ENCODE measurements at regions not wholly inside any gene's neighbourhood (a gene's known extent, or its start where the extent isn't known, plus 50 kb on each side); places are given as distances from the start of the nearest gene placed in this dataset.

- Histone ChIP-seq H3K79me2 (ENCODE audit: insufficient read depth, low read length) (no peaks in the 10 kb centered on the region), H3F3A (ENCODE audit: insufficient read depth, low read length) (no peaks in the 10 kb centered on the region), H3K4me3 (ENCODE audit: low read depth, low read length, poor library complexity, severe bottlenecking) (no peak overlapping the region), H3K9me2 (ENCODE audit: low read depth, low read length) (no peaks in the 10 kb centered on the region), H3K27ac (ENCODE audit: low read depth, low read length, poor library complexity, severe bottlenecking) (no peak overlapping the region), H3K4me1 (ENCODE audit: insufficient read depth, low read length, severe bottlenecking) (no peaks in the 10 kb centered on the region), H3K9me3 (ENCODE audit: low read length) (no peaks in the 10 kb centered on the region), H3K27me3 (ENCODE audit: insufficient read depth, low read length) (no peaks in the 10 kb centered on the region; the same call in 1 of the 2 replicates), H3K36me3 (ENCODE audit: insufficient read depth, low read length) (no peaks in the 10 kb centered on the region), H2AFZ (ENCODE audit: low read length) (no peak overlapping the region), H4K20me1 (ENCODE audit: insufficient read depth, low read length) (no peaks in the 10 kb centered on the region), H3K9ac (ENCODE audit: low read length) (no peak overlapping the region), H3K4me2 (ENCODE audit: low read length) (no peak overlapping the region)
- no peak for TF ChIP-seq EZH2 (IDR thresholded peaks at IDR 0.05; ENCODE audit: borderline replicate concordance, low read length)
- TF ChIP-seq CTCF (IDR thresholded peaks at IDR 0.05; ENCODE audit: low read length) = no peak
Observed at GRCh38 chr10:3277566-3277965, 105.0 kb upstream of the PITRM1 start.

DNA sequence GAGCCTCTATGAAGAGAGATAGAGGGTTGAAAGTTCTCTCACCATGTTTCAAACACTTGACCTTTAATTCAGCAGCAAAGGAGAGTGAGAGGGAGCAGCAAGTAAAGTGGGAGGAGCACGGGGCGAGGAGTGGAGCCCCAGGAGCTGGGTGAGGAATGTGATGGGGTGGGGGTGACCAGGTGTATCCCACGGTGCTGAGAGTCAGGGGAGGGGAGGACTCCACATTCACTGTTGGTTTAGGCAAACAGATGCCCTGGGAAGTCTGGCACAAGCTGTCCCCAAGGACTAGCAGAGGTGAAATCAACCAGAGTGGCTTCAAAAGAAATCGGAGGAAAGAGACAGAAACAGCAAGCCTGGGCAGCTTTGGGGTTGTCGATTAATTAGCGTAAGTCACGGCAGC is 101.8 kb upstream of the PITRM1 start:
- H3K36me3 ChIP-seq (ENCODE audit: insufficient read depth, low read length) = no peaks in the 10 kb centered on the region
- no peak overlapping the region for H3K9ac ChIP-seq (ENCODE audit: low read length)
- H3F3A ChIP-seq (ENCODE audit: insufficient read depth, low read length) = no peaks in the 10 kb centered on the region
- H3K9me2 ChIP-seq (ENCODE audit: low read depth, low read length) = no peaks in the 10 kb centered on the region
- no peak overlapping the region for H3K27ac ChIP-seq (ENCODE audit: low read depth, low read length, poor library complexity, severe bottlenecking)
- H3K4me2 ChIP-seq (ENCODE audit: low read length) = no peak overlapping the region
- H3K4me1 ChIP-seq (ENCODE audit: insufficient read depth, low read length, severe bottlenecking) = no peaks in the 10 kb centered on the region
- H3K9me3 ChIP-seq (ENCODE audit: low read length) = no peaks in the 10 kb centered on the region
- no peaks in the 10 kb centered on the region for H4K20me1 ChIP-seq (ENCODE audit: insufficient read depth, low read length)
- H2AFZ ChIP-seq (ENCODE audit: low read length) = no peak overlapping the region
- no peak for TF ChIP-seq EZH2 (IDR thresholded peaks at IDR 0.05; ENCODE audit: borderline replicate concordance, low read length)
- TF ChIP-seq CTCF (IDR thresholded peaks at IDR 0.05; ENCODE audit: low read length) = no peak
- no peaks in the 10 kb centered on the region for H3K79me2 ChIP-seq (ENCODE audit: insufficient read depth, low read length)
- H3K27me3 ChIP-seq (ENCODE audit: insufficient read depth, low read length) = no peaks in the 10 kb centered on the region; the same call in 1 of the 2 replicates
- no peak overlapping the region for H3K4me3 ChIP-seq (ENCODE audit: low read depth, low read length, poor library complexity, severe bottlenecking)

GRCh38 chr10:3273966-3274365 is 101.4 kb upstream of the PITRM1 start:
- no peak overlapping the region for H3K9ac ChIP-seq (ENCODE audit: low read length)
- H3K9me3 ChIP-seq (ENCODE audit: low read length) = no peaks in the 10 kb centered on the region
- TF ChIP-seq CTCF (IDR thresholded peaks at IDR 0.05; ENCODE audit: low read length) (no peak), EZH2 (IDR thresholded peaks at IDR 0.05; ENCODE audit: borderline replicate concordance, low read length) (no peak)

More at GRCh38 chr10:3273966-3274365, 101.4 kb upstream of the PITRM1 start:
- no peaks in the 10 kb centered on the region for H3K79me2 ChIP-seq (ENCODE audit: insufficient read depth, low read length)
- no peak overlapping the region for H2AFZ ChIP-seq (ENCODE audit: low read length)
- H3K4me2 ChIP-seq (ENCODE audit: low read length) = no peak overlapping the region
- H4K20me1 ChIP-seq (ENCODE audit: insufficient read depth, low read length) = no peaks in the 10 kb centered on the region
- no peaks in the 10 kb centered on the region for H3K36me3 ChIP-seq (ENCODE audit: insufficient read depth, low read length)
- H3K4me1 ChIP-seq (ENCODE audit: insufficient read depth, low read length, severe bottlenecking) = no peaks in the 10 kb centered on the region
- no peaks in the 10 kb centered on the region; the same call in 1 of the 2 replicates for H3K27me3 ChIP-seq (ENCODE audit: insufficient read depth, low read length)
- H3K4me3 ChIP-seq (ENCODE audit: low read depth, low read length, poor library complexity, severe bottlenecking) = no peak overlapping the region
- no peaks in the 10 kb centered on the region for H3F3A ChIP-seq (ENCODE audit: insufficient read depth, low read length)
- H3K9me2 ChIP-seq (ENCODE audit: low read depth, low read length) = no peaks in the 10 kb centered on the region
- H3K27ac ChIP-seq (ENCODE audit: low read depth, low read length, poor library complexity, severe bottlenecking) = no peak overlapping the region
